ENCODE measurements at regions not wholly inside any gene's neighbourhood (a gene's known extent, or its start where the extent isn't known, plus 50 kb on each side); places are given as distances from the start of the nearest gene placed in this dataset.

- no peak for ATAC-seq (ENCODE audit: low read depth in 2 of 2)
- Histone ChIP-seq H3K4me1 (ENCODE audit: control insufficient read depth, insufficient read depth, low read length, poor library complexity, severe bottlenecking) (no peaks in the 10 kb centered on the region), H3K36me3 (ENCODE audit: control insufficient read depth, insufficient read depth, low read length) (no peaks in the 10 kb centered on the region), H3K27me3 (ENCODE audit: control insufficient read depth, insufficient read depth, low read length) (no peaks in the 10 kb centered on the region), H3K9me3 (ENCODE audit: control insufficient read depth in 2 of 2, low read length in 2 of 2) (no peaks in the 10 kb centered on the region), H3K27ac (ENCODE audit: insufficient read depth, low read length, poor library complexity, severe bottlenecking) (no peak overlapping the region), H3K4me3 (ENCODE audit: low read depth, low read length) (no peak overlapping the region)
- peaks cover 0 to 10% (median 2%) of the 10 kb centered on the region in 7 donors for H3K9me3 Mint-ChIP-seq
- H3K4me1 Mint-ChIP-seq, result no peaks in the 10 kb centered on the region
- H3K4me3 Mint-ChIP-seq, result no peak overlapping the region
- no peaks in the 10 kb centered on the region for H3K36me3 Mint-ChIP-seq
- H3K27me3 Mint-ChIP-seq, result no peaks in the 10 kb centered on the region
- H3K27ac Mint-ChIP-seq, result no peak overlapping the region
- no peak for DNase-seq
These were observed 295.4 kb upstream of the ZNF608 start for GRCh38 chr5:125041798-125042197.

DNA sequence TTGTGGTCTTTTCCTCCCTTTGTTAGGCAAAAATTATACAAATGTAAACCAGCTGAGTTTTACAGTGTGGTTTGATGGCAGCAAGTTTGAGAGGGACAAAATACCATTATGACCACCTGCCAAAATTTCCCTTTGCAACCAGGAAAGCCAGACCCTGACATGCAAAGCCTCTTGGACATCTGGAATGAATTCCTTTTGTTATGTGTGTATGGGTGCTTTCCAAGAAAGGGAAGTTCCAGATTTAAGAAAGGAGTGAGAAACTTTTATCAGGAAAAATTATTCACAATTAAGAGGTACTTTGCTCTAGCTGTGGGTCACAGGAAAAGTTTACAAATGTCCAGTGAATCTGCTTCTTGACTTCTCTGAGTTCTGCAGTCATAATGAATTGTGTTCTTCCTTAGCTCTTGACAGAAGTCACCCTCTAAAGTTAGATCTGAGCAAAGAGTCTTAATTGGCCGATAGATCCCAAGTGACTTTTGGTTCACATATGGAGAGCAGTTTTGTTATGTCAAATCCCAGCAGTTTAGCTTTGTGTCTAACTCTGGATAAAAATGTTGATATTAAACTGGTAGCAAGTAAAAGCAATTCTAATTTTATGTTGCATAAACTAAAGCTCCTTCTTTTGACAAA is 295.9 kb upstream of the ZNF608 start:
- no peaks in the 10 kb centered on the region for H3K27me3 Mint-ChIP-seq
- Histone ChIP-seq H3K27me3 (ENCODE audit: control insufficient read depth, insufficient read depth, low read length) (no peaks in the 10 kb centered on the region), H3K4me3 (ENCODE audit: low read depth, low read length) (no peak overlapping the region), H3K27ac (ENCODE audit: insufficient read depth, low read length, poor library complexity, severe bottlenecking) (no peak overlapping the region), H3K4me1 (ENCODE audit: control insufficient read depth, insufficient read depth, low read length, poor library complexity, severe bottlenecking) (no peaks in the 10 kb centered on the region), H3K9me3 (ENCODE audit: control insufficient read depth in 2 of 2, low read length in 2 of 2) (no peaks in the 10 kb centered on the region), H3K36me3 (ENCODE audit: control insufficient read depth, insufficient read depth, low read length) (no peaks in the 10 kb centered on the region)
- peaks cover 0 to 11% (median 2%) of the 10 kb centered on the region in 7 donors for H3K9me3 Mint-ChIP-seq
- no peaks in the 10 kb centered on the region for H3K4me1 Mint-ChIP-seq
- H3K36me3 Mint-ChIP-seq, result no peaks in the 10 kb centered on the region
- DNase-seq (no peak), ATAC-seq (ENCODE audit: low read depth in 2 of 2) (no peak)
- no peak overlapping the region for H3K4me3 Mint-ChIP-seq
- no peak overlapping the region for H3K27ac Mint-ChIP-seq

DNA sequence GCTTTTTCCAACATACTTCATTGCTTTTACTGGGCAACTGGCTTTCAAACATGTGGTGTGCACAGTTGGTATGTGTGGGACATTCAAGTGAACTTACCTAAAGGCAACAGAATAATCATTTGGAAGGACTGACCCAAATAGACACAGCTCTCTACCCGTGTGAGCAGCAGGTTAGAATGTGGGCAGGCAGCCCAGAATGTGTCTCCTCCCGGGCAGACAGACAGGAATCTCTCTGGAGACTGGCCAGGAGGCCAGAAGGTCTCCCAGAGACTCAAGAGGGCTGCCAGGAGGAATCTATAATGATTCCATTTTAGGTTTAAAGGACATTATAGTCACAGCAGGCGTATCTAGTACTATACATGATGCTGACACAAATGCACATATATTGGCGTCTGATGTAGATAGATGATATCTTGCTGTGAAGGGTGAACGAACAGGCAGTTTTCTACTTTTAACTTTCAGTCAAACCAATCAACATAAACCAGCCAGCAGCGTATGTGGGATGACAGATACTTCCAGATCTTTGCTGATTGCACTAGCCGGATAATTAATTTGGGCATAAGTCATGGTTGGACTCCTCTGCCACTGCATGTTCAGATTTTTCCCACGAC is 297.4 kb upstream of the ZNF608 start:
- Histone ChIP-seq H3K4me3 (ENCODE audit: low read depth, low read length) (no peak overlapping the region), H3K27ac (ENCODE audit: insufficient read depth, low read length, poor library complexity, severe bottlenecking) (no peak overlapping the region), H3K4me1 (ENCODE audit: control insufficient read depth, insufficient read depth, low read length, poor library complexity, severe bottlenecking) (no peaks in the 10 kb centered on the region), H3K9me3 (ENCODE audit: control insufficient read depth in 2 of 2, low read length in 2 of 2) (no peaks in the 10 kb centered on the region), H3K36me3 (ENCODE audit: control insufficient read depth, insufficient read depth, low read length) (no peaks in the 10 kb centered on the region), H3K27me3 (ENCODE audit: control insufficient read depth, insufficient read depth, low read length) (no peaks in the 10 kb centered on the region)
- ATAC-seq (ENCODE audit: low read depth in 2 of 2) (no peak), DNase-seq (no peak)
- Mint-ChIP-seq H3K4me1 (no peaks in the 10 kb centered on the region), H3K27ac (no peak overlapping the region), H3K4me3 (no peak overlapping the region), H3K36me3 (no peaks in the 10 kb centered on the region), H3K9me3 (peaks cover 0 to 12% (median 0%) of the 10 kb centered on the region in 7 donors), H3K27me3 (no peaks in the 10 kb centered on the region)

- no peaks in the 10 kb centered on the region for H3K9me3 ChIP-seq (ENCODE audit: control insufficient read depth in 2 of 2, low read length in 2 of 2)
- Mint-ChIP-seq H3K27ac (no peak overlapping the region), H3K9me3 (peaks cover 0 to 9% (median 0%) of the 10 kb centered on the region in 7 donors), H3K36me3 (no peaks in the 10 kb centered on the region), H3K4me3 (no peak overlapping the region), H3K4me1 (no peaks in the 10 kb centered on the region), H3K27me3 (no peaks in the 10 kb centered on the region)
- DNase-seq (no peak), ATAC-seq (ENCODE audit: low read depth in 2 of 2) (no peak)
- H3K4me1 ChIP-seq (ENCODE audit: control insufficient read depth, insufficient read depth, low read length, poor library complexity, severe bottlenecking), result no peaks in the 10 kb centered on the region
- H3K36me3 ChIP-seq (ENCODE audit: control insufficient read depth, insufficient read depth, low read length), result no peaks in the 10 kb centered on the region
- no peaks in the 10 kb centered on the region for H3K27me3 ChIP-seq (ENCODE audit: control insufficient read depth, insufficient read depth, low read length)
- no peak overlapping the region for H3K27ac ChIP-seq (ENCODE audit: insufficient read depth, low read length, poor library complexity, severe bottlenecking)
- no peak overlapping the region for H3K4me3 ChIP-seq (ENCODE audit: low read depth, low read length)
These were observed 298.2 kb upstream of the ZNF608 start for GRCh38 chr5:125044491-125045282.

- H3K4me1 Mint-ChIP-seq, result no peaks in the 10 kb centered on the region
- ATAC-seq (ENCODE audit: low read depth in 2 of 2), result no peak
- H3K4me3 ChIP-seq (ENCODE audit: low read depth, low read length), result no peak overlapping the region
- H3K36me3 Mint-ChIP-seq, result no peaks in the 10 kb centered on the region
- no peaks in the 10 kb centered on the region for H3K36me3 ChIP-seq (ENCODE audit: control insufficient read depth, insufficient read depth, low read length)
- H3K4me3 Mint-ChIP-seq, result no peak overlapping the region
- no peak for DNase-seq
- H3K27ac ChIP-seq (ENCODE audit: insufficient read depth, low read length, poor library complexity, severe bottlenecking), result no peak overlapping the region
- no peak overlapping the region for H3K27ac Mint-ChIP-seq
- H3K9me3 Mint-ChIP-seq, result peaks cover 0 to 11% (median 2%) of the 10 kb centered on the region in 7 donors
- no peaks in the 10 kb centered on the region for H3K9me3 ChIP-seq (ENCODE audit: control insufficient read depth in 2 of 2, low read length in 2 of 2)
- H3K4me1 ChIP-seq (ENCODE audit: control insufficient read depth, insufficient read depth, low read length, poor library complexity, severe bottlenecking), result no peaks in the 10 kb centered on the region
- no peaks in the 10 kb centered on the region for H3K27me3 ChIP-seq (ENCODE audit: control insufficient read depth, insufficient read depth, low read length)
- H3K27me3 Mint-ChIP-seq, result no peaks in the 10 kb centered on the region
These were observed 299.2 kb upstream of the ZNF608 start for GRCh38 chr5:125045646-125046045.

DNA sequence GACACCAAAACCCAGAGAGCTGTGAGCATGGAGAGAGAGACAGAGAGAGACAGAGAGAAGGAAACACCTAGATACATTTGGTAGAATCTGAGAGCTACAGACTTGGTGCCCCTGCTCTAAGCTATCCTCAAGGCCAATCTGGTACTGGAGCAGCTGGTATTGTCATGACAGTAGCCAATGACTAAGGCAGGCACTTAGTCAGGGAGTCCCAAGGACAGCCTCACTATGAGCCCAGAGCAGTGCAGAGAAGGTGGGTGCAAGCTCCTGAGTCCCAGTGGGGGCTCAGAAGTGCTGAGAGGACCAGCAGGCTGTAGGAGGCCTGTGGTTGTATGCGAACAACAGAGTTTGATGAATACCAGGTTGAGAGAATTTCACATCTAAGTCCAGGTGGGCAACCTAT is 300.4 kb upstream of the ZNF608 start:
- Histone ChIP-seq H3K9me3 (ENCODE audit: control insufficient read depth in 2 of 2, low read length in 2 of 2) (no peaks in the 10 kb centered on the region), H3K4me3 (ENCODE audit: low read depth, low read length) (no peak overlapping the region), H3K27ac (ENCODE audit: insufficient read depth, low read length, poor library complexity, severe bottlenecking) (no peak overlapping the region), H3K36me3 (ENCODE audit: control insufficient read depth, insufficient read depth, low read length) (no peaks in the 10 kb centered on the region), H3K4me1 (ENCODE audit: control insufficient read depth, insufficient read depth, low read length, poor library complexity, severe bottlenecking) (no peaks in the 10 kb centered on the region), H3K27me3 (ENCODE audit: control insufficient read depth, insufficient read depth, low read length) (no peaks in the 10 kb centered on the region)
- ATAC-seq (ENCODE audit: low read depth in 2 of 2) (no peak), DNase-seq (no peak)
- Mint-ChIP-seq H3K27me3 (no peaks in the 10 kb centered on the region), H3K36me3 (no peaks in the 10 kb centered on the region), H3K4me1 (no peaks in the 10 kb centered on the region), H3K4me3 (no peak overlapping the region), H3K27ac (no peak overlapping the region), H3K9me3 (peaks cover 0 to 9% (median 2%) of the 10 kb centered on the region in 7 donors)

GRCh38 chr5:125047871-125048270 is 301.4 kb upstream of the ZNF608 start:
- Mint-ChIP-seq H3K27ac (no peak overlapping the region), H3K36me3 (no peaks in the 10 kb centered on the region), H3K4me1 (no peaks in the 10 kb centered on the region), H3K9me3 (peaks cover 0 to 9% (median 2%) of the 10 kb centered on the region in 7 donors), H3K4me3 (no peak overlapping the region), H3K27me3 (no peaks in the 10 kb centered on the region)
- no peak overlapping the region for H3K27ac ChIP-seq (ENCODE audit: insufficient read depth, low read length, poor library complexity, severe bottlenecking)
- H3K4me3 ChIP-seq (ENCODE audit: low read depth, low read length), result no peak overlapping the region
- no peaks in the 10 kb centered on the region for H3K9me3 ChIP-seq (ENCODE audit: control insufficient read depth in 2 of 2, low read length in 2 of 2)
- no peak for DNase-seq
- no peaks in the 10 kb centered on the region for H3K27me3 ChIP-seq (ENCODE audit: control insufficient read depth, insufficient read depth, low read length)
- ATAC-seq (ENCODE audit: low read depth in 2 of 2), result no peak
- no peaks in the 10 kb centered on the region for H3K36me3 ChIP-seq (ENCODE audit: control insufficient read depth, insufficient read depth, low read length)
- no peaks in the 10 kb centered on the region for H3K4me1 ChIP-seq (ENCODE audit: control insufficient read depth, insufficient read depth, low read length, poor library complexity, severe bottlenecking)
